CD4-positive, alpha-beta T cell treated with Interleukin-12 subunit alpha and Interleukin-12 subunit beta, for 1 hour (primary cell): ENCODE measurements at regions not wholly inside any gene's neighbourhood (a gene's known extent, or its start where the extent isn't known, plus 50 kb on each side); places are given as distances from the start of the nearest gene placed in this dataset.

ENCODE experiments used
- DNase-seq: peaks from one replicate; pipeline ENCODE4 v3.0.0-alpha.2; 2020

- DNase-seq, result no peak
Observed at GRCh38 chr15:79185199-79185598, 94.6 kb upstream of the RASGRF1 start.

DNA sequence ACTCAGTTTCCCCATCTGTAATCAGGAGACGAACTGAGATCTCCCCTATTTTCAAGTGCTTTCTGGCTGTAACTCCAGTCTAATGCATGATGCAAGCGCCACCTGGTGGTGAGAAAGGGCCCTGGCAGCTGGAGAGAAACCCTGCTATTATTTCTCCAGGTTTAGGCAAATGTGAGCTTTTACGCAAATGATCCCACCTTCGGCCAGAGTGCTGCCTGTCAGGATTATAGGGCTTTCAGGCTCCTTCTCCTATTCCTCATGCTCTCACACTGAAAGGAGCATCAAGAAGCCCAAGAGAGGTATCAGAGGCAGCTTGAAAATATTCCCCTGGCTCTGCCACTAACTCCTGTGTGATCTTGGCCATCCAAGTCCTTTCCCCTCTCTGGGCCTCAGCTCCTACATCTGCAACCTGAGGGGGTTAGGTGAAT lies 93.9 kb upstream of the RASGRF1 start:
- peak; percentile 55 for DNase-seq

- no peak for DNase-seq
Observed at GRCh38 chr15:79180318-79180717, 89.7 kb upstream of the RASGRF1 start.

GRCh38 chr15:79179597-79179996 lies 89.0 kb upstream of the RASGRF1 start:
- no peak for DNase-seq

DNA sequence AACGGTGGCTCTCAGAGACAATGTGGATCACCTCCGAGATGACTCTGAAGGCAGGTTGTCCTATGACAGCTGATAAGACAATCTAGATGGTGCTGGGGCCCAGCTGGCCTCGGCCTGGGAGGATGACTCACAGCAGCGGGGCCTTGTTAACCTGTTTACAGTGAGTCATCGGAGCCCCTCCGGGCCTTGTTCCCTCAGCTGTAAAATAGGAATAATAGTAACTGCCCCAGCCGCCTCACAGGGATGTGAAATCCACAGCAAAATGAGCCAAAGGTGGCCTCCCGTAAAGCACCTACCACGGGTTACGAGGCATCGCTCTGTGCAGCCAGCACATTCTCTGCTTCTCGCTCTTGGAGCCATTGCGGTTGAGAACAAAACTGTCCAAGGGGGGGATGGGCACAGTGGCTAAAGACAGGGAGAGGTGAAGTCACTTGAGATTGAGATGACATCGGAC lies 88.6 kb upstream of the RASGRF1 start:
- DNase-seq, result no peak

DNA sequence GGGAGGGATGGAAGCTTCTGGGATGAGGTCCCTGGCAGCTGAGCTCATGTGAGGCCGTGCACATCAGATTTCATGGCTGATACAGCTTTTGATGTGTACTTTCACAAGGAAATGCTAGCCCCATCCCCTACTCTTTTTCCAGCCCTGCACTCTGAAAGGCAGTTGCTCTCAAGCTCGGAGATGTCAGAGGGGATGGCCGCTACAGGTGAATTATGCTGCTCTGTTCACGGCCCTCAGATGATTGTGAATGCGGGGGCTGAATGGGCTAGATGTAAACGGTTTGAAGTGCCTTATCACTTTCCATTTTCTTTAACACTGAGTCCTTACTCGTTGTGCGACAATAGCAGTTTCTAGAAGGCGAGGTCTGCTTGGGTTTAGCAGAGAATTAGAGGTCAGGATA lies 88.0 kb upstream of the RASGRF1 start:
- no peak for DNase-seq

- DNase-seq, result no peak
Observed at GRCh38 chr15:79176151-79176550, 85.6 kb upstream of the RASGRF1 start.

GRCh38 chr15:79172801-79173460 lies 82.4 kb upstream of the RASGRF1 start:
- DNase-seq, result no peak

- DNase-seq, result no peak
Observed at GRCh38 chr15:79172032-79172481, 81.5 kb upstream of the RASGRF1 start.

DNA sequence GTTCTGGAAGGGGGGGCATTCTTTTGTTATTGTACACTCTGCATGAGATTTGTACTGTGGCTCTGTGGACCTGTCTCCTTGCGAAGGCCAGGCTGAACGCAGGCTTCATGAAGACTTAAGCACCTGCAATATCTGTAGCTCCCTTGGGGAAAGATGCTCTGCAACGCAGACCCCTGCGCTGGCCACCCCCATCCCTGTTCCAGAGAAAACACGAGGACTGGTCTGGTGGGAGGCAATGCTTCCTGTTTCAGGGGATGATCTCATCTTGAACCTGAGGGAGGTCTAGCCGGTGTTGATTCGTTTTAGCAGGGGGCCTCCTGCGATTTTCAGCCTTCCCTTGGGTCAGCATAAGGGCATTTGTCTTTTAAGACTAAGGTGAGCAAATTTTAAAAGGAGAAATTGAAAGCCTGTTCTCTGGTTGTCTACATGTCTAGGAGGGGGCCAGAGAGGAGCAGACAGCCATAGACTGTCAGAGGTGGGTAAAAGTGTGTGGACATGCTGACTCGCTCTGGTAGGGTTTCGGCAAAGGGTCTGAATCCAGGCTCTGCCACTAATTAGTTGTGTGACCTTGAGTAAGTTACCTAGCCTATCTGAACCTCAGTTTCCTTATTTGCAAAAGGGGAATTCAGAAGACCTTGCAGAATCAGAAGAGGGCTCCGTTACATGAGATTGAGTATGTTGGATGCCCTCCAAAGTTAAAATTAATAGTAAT lies 80.9 kb upstream of the RASGRF1 start:
- no peak for DNase-seq

DNA sequence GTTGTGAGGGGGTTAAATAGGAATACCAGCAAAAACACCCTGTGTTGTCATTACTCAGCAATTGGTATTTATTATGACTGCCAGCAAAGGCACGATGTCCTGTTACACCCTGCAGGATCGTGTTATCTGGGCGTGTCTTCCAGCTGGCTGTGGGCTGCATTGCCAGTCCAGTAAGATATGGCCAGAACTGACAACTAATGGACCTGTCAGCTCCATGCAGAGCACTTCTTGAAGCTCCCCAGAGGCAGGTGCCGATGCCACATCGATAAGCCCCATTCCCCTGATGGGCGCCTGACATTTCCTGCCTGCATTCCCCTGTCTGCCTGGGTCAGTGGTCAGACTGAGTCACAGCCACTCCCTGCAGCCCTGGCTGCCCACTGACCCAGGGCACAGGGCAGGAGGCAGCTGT lies 79.7 kb upstream of the RASGRF1 start:
- DNase-seq, result no peak

DNA sequence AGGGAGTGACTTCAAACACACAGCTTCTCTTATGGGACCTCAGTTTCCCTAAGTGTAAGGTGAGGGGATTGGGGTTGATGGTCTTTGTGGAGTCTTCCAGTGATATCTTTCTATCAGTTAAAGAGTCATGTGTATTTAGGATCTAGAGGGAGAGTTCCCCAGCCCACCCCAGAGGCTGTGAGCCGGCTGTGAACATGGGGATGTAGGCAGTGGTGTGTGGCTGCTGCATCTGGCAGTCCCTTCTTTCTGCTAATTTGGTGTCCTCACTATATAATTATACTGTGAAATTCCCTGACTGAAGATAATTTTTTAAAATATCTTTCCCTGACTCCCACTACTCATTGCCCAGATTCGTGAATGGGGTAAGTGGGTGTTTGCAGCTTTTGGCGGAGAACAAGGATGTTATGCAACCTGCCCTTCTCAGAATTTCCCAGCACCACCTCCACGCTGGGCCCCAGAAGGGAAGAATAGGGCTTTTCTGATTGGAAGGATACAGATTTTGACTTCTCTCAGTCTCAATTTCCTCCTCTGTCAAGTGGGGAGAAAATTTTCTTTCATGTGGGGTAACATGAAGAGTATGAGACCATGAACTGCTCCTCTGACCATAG lies 79.0 kb upstream of the RASGRF1 start:
- no peak for DNase-seq

DNA sequence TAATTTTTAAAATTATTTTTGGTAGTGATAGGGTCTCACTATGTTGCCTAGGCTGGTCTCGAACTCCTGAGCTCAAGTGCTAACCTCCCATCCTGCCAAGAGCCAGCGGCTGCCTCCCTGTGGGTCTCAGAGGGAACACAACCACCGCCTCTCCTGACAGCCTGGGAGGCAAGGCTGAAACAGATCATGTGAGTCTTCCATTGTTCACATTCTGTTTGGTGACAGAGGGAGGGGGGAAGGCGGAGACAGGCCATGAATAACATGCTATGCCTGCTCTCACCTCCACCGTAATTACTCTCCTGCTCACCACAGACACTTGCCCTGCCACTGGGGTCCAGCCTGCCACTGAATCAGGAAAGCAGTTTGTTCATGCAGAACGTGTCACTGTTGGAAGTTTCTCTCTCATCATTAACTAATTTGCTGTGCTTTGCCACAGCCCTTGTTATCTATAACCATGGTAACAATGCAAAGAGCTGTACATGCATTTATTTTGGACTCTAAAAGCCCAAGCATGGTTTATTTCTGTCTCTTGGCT lies 78.4 kb upstream of the RASGRF1 start:
- no peak for DNase-seq

- no peak for DNase-seq
Observed at GRCh38 chr15:79167776-79168175, 77.2 kb upstream of the RASGRF1 start.

DNA sequence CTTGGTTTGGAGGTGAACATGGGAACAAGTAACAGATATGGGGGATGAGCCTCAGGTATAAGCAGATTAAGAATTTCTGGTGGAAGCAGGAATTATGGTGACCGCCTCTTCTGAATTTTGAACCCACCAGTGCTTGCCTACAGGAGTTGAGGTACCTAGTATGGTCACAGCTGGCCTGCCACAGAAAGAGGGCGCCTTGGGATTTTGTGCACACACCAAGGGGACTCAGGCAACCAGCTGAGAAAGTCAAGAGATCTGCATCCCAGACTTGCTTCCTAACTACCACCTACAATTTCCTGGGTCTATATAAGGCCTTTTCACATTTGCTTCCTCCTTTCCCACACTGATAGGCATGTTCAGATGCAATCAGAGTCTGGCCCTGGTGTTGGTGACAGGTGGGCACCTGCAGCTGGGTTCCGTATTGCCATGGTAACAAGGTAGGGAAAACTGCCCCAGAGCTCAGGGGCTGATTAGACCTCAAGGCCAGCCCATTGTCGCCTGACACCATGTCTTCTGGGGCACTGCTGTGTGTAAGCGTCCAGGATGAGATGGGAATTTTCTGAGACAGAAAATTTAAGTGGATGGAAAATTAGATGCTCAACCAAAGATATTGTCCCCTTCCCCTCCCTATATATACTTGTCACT lies 75.9 kb upstream of the RASGRF1 start:
- DNase-seq, result no peak

DNA sequence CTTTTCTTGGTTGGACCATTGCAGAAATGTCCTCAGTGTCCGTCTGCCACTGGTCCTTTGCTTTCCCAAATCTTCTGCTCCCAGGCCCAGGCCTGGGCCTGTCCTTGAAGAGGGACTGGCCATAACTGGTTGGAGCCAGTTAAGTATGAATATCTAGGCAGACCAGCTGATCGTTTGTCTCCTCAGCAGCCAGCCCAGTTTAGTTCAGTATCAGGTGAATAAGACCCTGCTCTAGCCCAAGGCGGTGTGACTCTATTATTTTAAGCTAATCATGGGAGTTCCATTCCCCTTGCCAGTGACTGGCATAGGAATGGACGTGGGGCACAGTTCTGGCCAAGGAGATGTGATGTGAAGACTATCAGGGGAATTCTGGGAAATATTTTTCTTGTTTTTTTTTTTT lies 73.9 kb upstream of the RASGRF1 start:
- DNase-seq, result no peak

GRCh38 chr15:79164043-79164442 lies 73.5 kb upstream of the RASGRF1 start:
- no peak for DNase-seq

- no peak for DNase-seq
Observed at GRCh38 chr15:79163395-79163794, 72.8 kb upstream of the RASGRF1 start.

- no peak for DNase-seq
Observed at GRCh38 chr15:79161837-79162508, 71.4 kb upstream of the RASGRF1 start.

DNA sequence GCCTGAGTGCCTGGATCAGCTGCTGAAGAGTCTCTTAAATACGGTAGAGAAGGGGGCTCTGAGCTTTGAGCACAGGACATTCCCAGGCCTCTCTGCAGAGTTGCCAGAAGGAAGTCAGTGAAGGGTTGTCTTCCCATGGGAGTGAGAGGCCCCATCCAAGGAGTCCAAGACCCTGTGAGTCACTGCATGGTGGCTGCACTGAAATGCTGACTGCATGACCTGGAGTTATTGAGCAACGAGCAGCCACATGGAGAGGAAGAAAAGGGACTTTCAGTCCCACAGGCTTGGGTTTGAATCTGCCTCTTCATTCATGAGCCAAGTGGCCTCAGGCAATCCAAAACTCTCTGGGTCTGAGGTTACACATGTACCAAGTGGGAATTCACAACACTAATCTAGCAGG lies 69.6 kb upstream of the RASGRF1 start:
- no peak for DNase-seq

DNA sequence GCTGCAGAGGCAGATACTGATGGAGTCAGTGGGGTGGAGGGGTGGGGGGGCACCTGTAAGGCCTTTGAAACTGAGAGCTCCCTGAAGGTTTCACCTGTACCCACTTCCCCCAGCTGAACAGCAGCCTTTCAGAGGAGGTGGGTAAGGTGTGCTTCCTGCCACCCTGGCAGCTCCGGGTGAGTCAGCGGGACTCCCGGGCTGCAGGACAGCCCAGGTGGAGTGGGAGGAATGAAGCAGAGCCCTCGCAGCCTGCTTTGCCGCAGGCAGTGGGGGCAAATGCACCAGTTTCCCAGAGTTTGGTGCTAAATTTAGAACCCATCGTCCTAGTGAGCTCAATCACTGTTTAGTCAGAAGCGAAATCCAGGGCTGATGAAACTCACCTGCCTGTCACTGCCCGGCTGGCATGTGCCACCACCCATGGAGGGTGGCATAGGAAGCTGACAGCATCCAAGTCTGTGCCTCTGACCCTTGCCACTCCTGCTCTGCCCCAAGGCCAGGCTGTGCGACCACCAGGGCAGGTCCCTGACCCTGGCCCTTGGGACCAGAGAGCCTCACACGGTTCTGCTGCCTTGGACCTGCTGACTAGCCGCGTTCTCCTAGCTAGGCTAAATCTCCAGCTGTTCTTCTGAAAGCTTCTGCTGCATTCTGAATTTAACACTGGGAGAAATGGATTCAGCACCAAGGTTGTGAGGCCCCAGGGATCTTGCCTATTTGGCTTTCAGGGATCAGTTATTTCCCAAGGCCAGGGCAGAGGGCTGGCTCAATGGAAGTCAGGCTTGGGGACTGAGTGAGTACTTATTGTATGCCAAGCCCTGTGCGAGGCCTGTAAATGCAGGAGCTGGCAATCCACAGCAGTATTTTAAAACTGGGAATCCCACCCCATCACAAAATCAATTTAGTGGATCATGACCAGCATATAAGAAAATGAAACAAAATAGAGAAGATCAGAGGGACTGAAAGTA lies 67.3 kb upstream of the RASGRF1 start:
- DNase-seq, result no peak
